ENCODE measurements at regions not wholly inside any gene's neighbourhood (a gene's known extent, or its start where the extent isn't known, plus 50 kb on each side); places are given as distances from the start of the nearest gene placed in this dataset.

- intact Hi-C loops (cut with DNase I), result no loop called here
- H3K36me3 ChIP-seq, result no peaks in the 10 kb centered on the region
- ATAC-seq (no peak), DNase-seq (no peak)
- no peak overlapping the region for H3K4me3 ChIP-seq
- H3K27me3 ChIP-seq, result no peaks in the 10 kb centered on the region
- peaks cover 10 to 23% of the 10 kb centered on the region in 2 donors for H3K4me1 ChIP-seq
- no peak for TF ChIP-seq CTCF (IDR thresholded peaks at IDR 0.05)
- H3K9me3 ChIP-seq, result peaks cover 0 to 10% of the 10 kb centered on the region in 2 donors
- no peak overlapping the region for H3K27ac ChIP-seq
Measured at GRCh38 chr2:43090317-43090716, 136.1 kb downstream of the ZFP36L2 start.

GRCh38 chr2:43088143-43089073, 138.0 kb downstream of the ZFP36L2 start:
- H3K27ac ChIP-seq, result no peak overlapping the region
- H3K4me3 ChIP-seq, result no peak overlapping the region
- H3K27me3 ChIP-seq, result no peaks in the 10 kb centered on the region
- DNase-seq (no peak), ATAC-seq (peak; percentile 15)
- H3K4me1 ChIP-seq, result peaks cover 25 to 41% of the 10 kb centered on the region in 2 donors
- H3K9me3 ChIP-seq, result peaks cover 0 to 10% of the 10 kb centered on the region in 2 donors
- no peak for TF ChIP-seq CTCF (IDR thresholded peaks at IDR 0.05)
- H3K36me3 ChIP-seq, result no peaks in the 10 kb centered on the region
- intact Hi-C loops (cut with DNase I), result no loop called here

GRCh38 chr2:43087413-43087812, 139.0 kb downstream of the ZFP36L2 start:
- ATAC-seq (no peak), DNase-seq (no peak)
- Histone ChIP-seq H3K4me1 (peaks cover 33 to 51% of the 10 kb centered on the region in 2 donors), H3K9me3 (peaks cover 0 to 10% of the 10 kb centered on the region in 2 donors), H3K36me3 (no peaks in the 10 kb centered on the region), H3K27ac (peak overlapping the region; percentile 75 to 86), H3K27me3 (no peaks in the 10 kb centered on the region), H3K4me3 (no peak overlapping the region)
- intact Hi-C loops (cut with DNase I), result no loop called here
- no peak for TF ChIP-seq CTCF (IDR thresholded peaks at IDR 0.05)

GRCh38 chr2:43086451-43087221, 139.8 kb downstream of the ZFP36L2 start:
- TF ChIP-seq CTCF (IDR thresholded peaks at IDR 0.05), result no peak
- no peaks in the 10 kb centered on the region for H3K27me3 ChIP-seq
- DNase-seq (peak in 3 of 4 donors; percentile 60 to 84 (median 72)), ATAC-seq (peak; percentile 82)
- peaks cover 40 to 59% of the 10 kb centered on the region in 2 donors for H3K4me1 ChIP-seq
- no peak overlapping the region for H3K4me3 ChIP-seq
- intact Hi-C loops (cut with DNase I), result no loop called here
- H3K27ac ChIP-seq, result peak overlapping the region; percentile 75 to 86
- peaks cover 0 to 10% of the 10 kb centered on the region in 2 donors for H3K9me3 ChIP-seq
- no peaks in the 10 kb centered on the region for H3K36me3 ChIP-seq

GRCh38 chr2:43085929-43086328, 140.5 kb downstream of the ZFP36L2 start:
- peaks cover 40 to 59% of the 10 kb centered on the region in 2 donors for H3K4me1 ChIP-seq
- H3K36me3 ChIP-seq, result no peaks in the 10 kb centered on the region

More at GRCh38 chr2:43085929-43086328, 140.5 kb downstream of the ZFP36L2 start:
- no peak for TF ChIP-seq CTCF (IDR thresholded peaks at IDR 0.05)
- H3K27ac ChIP-seq, result peak overlapping the region; percentile 75 to 86
- intact Hi-C loops (cut with DNase I), result no loop called here
- H3K4me3 ChIP-seq, result no peak overlapping the region
- H3K27me3 ChIP-seq, result no peaks in the 10 kb centered on the region
- DNase-seq, result no peak
- peaks cover 0 to 5% of the 10 kb centered on the region in 2 donors for H3K9me3 ChIP-seq
- no peak for ATAC-seq
